ENCODE measurements at regions not wholly inside any gene's neighbourhood (a gene's known extent, or its start where the extent isn't known, plus 50 kb on each side); places are given as distances from the start of the nearest gene placed in this dataset.

DNA sequence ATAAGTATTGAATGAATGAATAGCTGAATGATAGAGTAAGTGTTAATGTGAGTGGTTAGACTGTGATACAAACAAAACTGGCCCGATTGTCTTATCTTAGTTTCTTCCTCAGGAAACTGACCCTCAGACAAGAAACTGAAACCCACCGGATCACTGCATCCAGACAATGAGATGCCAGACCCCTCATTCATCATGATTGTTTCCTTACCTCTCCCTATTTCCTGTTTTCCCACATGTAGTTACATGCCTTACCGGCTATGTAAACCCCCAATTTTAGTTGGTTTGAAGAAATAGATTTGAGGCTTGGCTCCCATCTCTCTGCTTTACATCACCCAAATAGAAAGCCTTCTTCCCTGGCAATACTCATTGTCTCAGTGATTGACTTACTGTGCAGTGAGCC, 218.9 kb upstream of the PPP1R2C start:
- TF ChIP-seq, protein P1, sequence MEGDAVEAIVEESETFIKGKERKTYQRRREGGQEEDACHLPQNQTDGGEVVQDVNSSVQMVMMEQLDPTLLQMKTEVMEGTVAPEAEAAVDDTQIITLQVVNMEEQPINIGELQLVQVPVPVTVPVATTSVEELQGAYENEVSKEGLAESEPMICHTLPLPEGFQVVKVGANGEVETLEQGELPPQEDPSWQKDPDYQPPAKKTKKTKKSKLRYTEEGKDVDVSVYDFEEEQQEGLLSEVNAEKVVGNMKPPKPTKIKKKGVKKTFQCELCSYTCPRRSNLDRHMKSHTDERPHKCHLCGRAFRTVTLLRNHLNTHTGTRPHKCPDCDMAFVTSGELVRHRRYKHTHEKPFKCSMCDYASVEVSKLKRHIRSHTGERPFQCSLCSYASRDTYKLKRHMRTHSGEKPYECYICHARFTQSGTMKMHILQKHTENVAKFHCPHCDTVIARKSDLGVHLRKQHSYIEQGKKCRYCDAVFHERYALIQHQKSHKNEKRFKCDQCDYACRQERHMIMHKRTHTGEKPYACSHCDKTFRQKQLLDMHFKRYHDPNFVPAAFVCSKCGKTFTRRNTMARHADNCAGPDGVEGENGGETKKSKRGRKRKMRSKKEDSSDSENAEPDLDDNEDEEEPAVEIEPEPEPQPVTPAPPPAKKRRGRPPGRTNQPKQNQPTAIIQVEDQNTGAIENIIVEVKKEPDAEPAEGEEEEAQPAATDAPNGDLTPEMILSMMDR (IDR thresholded peaks at IDR 0.05; ENCODE audit: control extremely low read depth in 1 of 3, insufficient read depth in 1 of 3, low read depth in 1 of 3, low read length in 3 of 3) = no peak
- TF ChIP-seq ZNF274 (IDR thresholded peaks at IDR 0.05; ENCODE audit: borderline replicate concordance, extremely low read depth, low read length) (no peak), POLR2A (IDR thresholded peaks at IDR 0.05; ENCODE audit: control extremely low read depth in 1 of 2, low read depth in 2 of 2, low read length in 2 of 2) (no peak), EGR1 (IDR thresholded peaks at IDR 0.05; ENCODE audit: borderline replicate concordance, low read depth, low read length) (no peak), EZH2 (IDR thresholded peaks at IDR 0.05; ENCODE audit: low read depth, low read length, severe bottlenecking) (no peak), NRF1 (IDR thresholded peaks at IDR 0.05; ENCODE audit: low read depth, low read length) (no peak), CREB1 (IDR thresholded peaks at IDR 0.05) (no peak), CHD2 (IDR thresholded peaks at IDR 0.05; ENCODE audit: low read length) (no peak), RNF2 (IDR thresholded peaks at IDR 0.05; ENCODE audit: borderline replicate concordance, low read depth, low read length, missing control alignments, poor library complexity, severe bottlenecking) (no peak), KDM1A (IDR thresholded peaks at IDR 0.05; ENCODE audit: borderline replicate concordance, low read length) (no peak)
- TF ChIP-seq, protein P2, sequence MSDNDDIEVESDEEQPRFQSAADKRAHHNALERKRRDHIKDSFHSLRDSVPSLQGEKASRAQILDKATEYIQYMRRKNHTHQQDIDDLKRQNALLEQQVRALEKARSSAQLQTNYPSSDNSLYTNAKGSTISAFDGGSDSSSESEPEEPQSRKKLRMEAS (IDR thresholded peaks at IDR 0.05) = no peak
- TF ChIP-seq, protein P3, sequence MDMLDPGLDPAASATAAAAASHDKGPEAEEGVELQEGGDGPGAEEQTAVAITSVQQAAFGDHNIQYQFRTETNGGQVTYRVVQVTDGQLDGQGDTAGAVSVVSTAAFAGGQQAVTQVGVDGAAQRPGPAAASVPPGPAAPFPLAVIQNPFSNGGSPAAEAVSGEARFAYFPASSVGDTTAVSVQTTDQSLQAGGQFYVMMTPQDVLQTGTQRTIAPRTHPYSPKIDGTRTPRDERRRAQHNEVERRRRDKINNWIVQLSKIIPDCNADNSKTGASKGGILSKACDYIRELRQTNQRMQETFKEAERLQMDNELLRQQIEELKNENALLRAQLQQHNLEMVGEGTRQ (IDR thresholded peaks at IDR 0.05; ENCODE audit: low read length) = no peak
- TF ChIP-seq, protein P4, sequence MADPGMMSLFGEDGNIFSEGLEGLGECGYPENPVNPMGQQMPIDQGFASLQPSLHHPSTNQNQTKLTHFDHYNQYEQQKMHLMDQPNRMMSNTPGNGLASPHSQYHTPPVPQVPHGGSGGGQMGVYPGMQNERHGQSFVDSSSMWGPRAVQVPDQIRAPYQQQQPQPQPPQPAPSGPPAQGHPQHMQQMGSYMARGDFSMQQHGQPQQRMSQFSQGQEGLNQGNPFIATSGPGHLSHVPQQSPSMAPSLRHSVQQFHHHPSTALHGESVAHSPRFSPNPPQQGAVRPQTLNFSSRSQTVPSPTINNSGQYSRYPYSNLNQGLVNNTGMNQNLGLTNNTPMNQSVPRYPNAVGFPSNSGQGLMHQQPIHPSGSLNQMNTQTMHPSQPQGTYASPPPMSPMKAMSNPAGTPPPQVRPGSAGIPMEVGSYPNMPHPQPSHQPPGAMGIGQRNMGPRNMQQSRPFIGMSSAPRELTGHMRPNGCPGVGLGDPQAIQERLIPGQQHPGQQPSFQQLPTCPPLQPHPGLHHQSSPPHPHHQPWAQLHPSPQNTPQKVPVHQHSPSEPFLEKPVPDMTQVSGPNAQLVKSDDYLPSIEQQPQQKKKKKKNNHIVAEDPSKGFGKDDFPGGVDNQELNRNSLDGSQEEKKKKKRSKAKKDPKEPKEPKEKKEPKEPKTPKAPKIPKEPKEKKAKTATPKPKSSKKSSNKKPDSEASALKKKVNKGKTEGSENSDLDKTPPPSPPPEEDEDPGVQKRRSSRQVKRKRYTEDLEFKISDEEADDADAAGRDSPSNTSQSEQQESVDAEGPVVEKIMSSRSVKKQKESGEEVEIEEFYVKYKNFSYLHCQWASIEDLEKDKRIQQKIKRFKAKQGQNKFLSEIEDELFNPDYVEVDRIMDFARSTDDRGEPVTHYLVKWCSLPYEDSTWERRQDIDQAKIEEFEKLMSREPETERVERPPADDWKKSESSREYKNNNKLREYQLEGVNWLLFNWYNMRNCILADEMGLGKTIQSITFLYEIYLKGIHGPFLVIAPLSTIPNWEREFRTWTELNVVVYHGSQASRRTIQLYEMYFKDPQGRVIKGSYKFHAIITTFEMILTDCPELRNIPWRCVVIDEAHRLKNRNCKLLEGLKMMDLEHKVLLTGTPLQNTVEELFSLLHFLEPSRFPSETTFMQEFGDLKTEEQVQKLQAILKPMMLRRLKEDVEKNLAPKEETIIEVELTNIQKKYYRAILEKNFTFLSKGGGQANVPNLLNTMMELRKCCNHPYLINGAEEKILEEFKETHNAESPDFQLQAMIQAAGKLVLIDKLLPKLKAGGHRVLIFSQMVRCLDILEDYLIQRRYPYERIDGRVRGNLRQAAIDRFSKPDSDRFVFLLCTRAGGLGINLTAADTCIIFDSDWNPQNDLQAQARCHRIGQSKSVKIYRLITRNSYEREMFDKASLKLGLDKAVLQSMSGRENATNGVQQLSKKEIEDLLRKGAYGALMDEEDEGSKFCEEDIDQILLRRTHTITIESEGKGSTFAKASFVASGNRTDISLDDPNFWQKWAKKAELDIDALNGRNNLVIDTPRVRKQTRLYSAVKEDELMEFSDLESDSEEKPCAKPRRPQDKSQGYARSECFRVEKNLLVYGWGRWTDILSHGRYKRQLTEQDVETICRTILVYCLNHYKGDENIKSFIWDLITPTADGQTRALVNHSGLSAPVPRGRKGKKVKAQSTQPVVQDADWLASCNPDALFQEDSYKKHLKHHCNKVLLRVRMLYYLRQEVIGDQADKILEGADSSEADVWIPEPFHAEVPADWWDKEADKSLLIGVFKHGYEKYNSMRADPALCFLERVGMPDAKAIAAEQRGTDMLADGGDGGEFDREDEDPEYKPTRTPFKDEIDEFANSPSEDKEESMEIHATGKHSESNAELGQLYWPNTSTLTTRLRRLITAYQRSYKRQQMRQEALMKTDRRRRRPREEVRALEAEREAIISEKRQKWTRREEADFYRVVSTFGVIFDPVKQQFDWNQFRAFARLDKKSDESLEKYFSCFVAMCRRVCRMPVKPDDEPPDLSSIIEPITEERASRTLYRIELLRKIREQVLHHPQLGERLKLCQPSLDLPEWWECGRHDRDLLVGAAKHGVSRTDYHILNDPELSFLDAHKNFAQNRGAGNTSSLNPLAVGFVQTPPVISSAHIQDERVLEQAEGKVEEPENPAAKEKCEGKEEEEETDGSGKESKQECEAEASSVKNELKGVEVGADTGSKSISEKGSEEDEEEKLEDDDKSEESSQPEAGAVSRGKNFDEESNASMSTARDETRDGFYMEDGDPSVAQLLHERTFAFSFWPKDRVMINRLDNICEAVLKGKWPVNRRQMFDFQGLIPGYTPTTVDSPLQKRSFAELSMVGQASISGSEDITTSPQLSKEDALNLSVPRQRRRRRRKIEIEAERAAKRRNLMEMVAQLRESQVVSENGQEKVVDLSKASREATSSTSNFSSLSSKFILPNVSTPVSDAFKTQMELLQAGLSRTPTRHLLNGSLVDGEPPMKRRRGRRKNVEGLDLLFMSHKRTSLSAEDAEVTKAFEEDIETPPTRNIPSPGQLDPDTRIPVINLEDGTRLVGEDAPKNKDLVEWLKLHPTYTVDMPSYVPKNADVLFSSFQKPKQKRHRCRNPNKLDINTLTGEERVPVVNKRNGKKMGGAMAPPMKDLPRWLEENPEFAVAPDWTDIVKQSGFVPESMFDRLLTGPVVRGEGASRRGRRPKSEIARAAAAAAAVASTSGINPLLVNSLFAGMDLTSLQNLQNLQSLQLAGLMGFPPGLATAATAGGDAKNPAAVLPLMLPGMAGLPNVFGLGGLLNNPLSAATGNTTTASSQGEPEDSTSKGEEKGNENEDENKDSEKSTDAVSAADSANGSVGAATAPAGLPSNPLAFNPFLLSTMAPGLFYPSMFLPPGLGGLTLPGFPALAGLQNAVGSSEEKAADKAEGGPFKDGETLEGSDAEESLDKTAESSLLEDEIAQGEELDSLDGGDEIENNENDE (IDR thresholded peaks at IDR 0.05; ENCODE audit: insufficient replicate concordance, low read length) = no peak
